Islet precursor cell (in vitro differentiated cells): ENCODE measurements at regions not wholly inside any gene's neighbourhood (a gene's known extent, or its start where the extent isn't known, plus 50 kb on each side); places are given as distances from the start of the nearest gene placed in this dataset.

Experiments
- DNase-seq: peaks from one replicate; pipeline ENCODE4 v3.0.0-alpha.2; 2018

DNA sequence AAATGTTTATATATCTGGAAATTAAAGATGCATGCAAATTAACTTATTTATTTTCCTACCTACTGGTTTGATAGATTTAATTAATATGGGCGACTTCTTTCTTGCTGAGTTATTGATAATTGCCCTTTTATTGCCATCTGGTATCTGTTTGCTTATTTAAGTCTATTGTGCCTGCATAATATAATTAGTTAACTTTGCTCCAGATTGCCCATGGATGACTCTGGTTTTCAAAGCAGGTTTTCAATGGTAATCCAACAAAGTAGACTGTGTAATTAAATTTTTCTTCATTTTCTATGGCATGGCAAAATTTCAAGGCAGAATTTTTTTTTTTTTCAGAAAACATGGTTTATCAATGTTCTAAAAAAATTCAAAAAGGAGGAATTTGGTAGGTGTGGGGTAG is 1092.0 kb downstream of the GRIK2 start:
- no peak for DNase-seq

- no peak for DNase-seq
Measured at GRCh38 chr6:102474041-102474807, 1080.7 kb downstream of the GRIK2 start.

GRCh38 chr6:102458990-102459389 is 1065.5 kb downstream of the GRIK2 start:
- no peak for DNase-seq

DNA sequence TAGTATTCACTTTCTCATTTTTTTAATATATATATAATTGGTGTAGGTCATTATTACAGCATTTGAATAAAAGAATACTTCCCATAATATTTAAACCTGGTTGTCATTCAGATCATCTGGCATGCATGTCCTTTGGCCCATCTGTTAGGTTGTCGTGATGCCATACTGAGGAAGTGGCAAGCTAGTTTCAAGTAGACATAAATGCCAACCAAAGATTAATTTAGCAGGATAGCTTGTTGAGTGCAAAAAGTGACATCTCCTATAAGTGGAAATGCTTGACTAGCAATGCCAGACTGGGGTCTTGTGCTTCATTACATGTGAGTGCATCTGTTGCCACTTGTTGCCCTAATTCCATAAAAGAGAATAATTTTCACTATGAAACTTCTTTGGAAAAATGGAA is 1044.7 kb downstream of the GRIK2 start:
- no peak for DNase-seq

GRCh38 chr6:102417368-102417998 is 1024.0 kb downstream of the GRIK2 start:
- DNase-seq = peak; percentile 79

- DNase-seq = no peak
Measured at GRCh38 chr6:102415891-102416290, 1022.4 kb downstream of the GRIK2 start.

DNA sequence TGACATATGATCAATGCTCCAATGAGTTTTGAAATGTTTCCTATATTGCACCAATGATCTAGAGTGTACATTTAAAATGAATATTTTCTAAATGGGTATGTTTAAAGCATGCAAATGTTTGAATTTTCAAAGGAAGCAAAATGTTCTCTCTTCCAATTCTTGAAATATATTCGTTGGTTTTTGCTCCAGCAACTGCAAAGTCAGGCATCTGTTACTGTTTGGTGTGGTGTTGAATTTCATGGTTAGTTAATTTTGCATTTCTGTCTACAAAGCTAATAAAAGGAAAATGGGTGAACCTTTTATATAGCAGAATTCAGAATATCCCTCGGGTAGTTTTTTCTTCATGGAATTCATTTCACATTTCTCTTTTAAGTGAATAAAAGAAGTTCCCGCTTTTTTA is 1018.3 kb downstream of the GRIK2 start:
- no peak for DNase-seq

GRCh38 chr6:102407886-102408741 is 1014.6 kb downstream of the GRIK2 start:
- no peak for DNase-seq

GRCh38 chr6:102405860-102406259 is 1012.4 kb downstream of the GRIK2 start:
- no peak for DNase-seq

DNA sequence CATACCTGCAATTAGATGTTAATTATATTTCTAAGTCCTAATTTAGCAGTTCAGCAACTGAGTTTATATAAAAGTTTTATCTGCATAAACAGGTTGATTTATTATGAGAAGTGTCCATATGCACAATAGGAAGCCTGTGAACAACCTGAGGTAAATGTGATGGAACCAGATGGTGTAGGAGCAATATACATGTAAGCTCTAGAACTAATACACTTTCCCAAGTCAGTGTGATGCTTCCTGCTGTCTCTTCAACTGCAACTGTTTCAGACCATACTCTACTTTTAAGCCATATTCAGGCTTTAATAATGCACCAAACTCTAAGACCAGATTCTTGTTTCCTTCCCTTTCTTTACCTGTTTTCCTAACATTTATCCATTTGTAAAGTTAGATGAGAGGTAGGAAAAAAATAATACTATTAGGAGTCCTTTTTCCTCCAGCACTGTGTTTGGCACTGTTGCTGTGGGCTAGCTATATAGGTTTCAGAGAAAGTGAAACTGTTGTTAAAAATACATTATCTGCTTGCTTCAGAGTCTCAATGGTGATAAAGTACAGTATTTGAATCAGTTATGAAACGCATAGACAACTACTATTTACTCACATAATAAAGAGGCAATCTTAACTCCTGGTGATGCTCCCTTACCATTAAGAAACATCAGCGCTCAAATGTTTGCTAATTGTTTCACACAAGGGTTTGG is 1009.3 kb downstream of the GRIK2 start:
- DNase-seq = no peak

DNA sequence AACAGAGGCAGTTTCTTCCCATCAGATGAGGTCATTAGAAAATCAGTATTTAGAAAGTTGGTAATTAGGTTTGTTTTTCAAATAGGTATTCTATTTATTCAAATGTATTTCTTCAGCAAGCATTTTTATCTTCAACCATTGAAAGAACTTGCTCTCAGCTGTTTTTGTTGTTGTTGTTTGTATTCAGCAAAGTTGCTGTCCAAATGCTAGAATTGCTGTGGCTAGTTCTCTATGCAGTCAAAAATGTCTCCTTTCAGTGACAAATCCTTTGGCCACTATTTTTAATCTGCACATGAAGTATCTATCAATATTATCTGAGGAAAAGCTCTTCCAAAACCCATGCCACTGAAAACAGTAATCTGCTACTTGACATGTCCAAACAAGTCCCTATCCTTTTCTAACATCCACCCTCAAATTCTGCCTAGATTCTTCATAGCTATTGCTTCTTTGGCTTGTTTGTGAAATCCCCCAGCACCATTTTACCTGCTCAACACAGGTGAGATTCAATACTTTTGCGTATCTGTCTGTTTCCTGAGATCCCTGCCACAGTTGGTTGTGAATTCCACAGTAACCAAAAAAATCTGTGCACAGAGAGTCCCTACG is 1005.4 kb downstream of the GRIK2 start:
- no peak for DNase-seq

- DNase-seq = peak; percentile 57
Measured at GRCh38 chr6:102390541-102390940, 997.0 kb downstream of the GRIK2 start.

DNA sequence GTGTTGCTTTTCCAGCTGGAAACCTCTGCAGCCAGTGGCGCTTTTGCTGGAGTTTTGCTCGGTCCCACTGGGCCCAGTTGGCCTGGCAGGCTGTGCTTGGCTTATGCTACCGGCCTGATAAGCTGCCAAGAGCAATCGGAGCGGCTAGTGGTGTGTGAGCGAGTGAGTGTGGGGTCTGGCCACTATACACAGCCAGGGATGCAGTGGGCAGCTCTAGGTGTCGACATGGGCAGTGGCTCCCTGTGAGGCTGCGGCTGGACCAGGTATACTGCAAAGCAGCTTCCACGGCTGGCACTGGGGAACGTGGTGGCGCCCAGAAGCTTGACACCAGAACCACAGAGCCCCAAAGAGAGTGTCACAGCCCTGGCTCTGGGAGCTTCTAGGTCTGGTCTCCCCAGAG is 996.5 kb downstream of the GRIK2 start:
- peak; percentile 49 for DNase-seq

DNA sequence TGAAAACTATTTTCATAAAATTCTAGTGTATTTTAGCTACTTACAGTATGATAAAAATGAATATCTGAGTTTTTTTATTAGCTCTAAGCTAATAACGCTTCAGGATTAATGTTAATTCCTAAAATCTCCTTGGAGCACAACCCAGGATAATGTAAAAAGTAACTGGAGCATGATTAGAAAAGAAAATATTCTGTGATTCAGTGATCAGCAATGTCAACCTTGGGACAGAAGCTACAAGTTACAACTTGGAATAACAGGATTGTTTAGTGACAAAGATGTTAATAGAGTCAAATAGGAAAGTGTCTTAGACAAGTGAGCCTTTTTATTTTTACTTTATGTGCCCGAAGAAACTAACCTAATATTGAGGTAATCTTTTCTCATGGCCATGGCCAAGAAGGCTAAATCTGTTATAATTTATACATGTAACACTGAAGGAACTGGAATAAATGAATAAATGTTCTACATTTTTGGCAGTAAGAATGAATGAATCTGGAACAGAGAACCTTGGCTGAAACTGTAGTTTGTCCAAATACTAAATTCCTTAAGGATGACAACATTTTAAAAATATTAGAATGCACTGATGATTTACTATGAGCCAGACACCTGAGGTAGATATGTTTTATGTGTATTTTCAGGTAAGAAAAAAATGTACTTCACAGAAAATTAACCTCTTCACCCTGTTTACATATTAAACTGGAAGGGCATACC is 994.0 kb downstream of the GRIK2 start:
- DNase-seq = no peak

GRCh38 chr6:102381203-102381602 is 987.7 kb downstream of the GRIK2 start:
- no peak for DNase-seq

GRCh38 chr6:102356170-102356569 is 962.7 kb downstream of the GRIK2 start:
- no peak for DNase-seq

DNA sequence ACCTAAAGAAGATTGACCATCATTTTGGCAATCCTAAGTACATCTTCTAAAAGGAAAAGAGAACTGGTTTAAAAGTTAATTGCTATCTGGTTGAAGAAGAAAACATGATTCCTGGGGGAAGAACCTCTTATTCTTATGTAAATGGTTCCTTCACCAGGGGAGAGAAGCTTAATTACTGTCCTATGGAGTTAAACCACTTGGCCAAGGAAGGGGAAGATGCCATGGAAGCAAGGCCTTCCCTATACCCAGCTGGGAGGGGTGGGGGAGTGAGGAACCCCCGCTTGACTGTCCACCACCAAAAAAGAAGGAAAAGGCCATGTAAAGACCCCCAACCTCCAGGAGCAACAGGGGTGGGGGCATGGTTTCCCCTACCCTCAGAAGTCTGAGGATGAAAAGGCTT is 962.1 kb downstream of the GRIK2 start:
- DNase-seq = no peak

GRCh38 chr6:102352552-102352951 is 959.0 kb downstream of the GRIK2 start:
- DNase-seq = no peak

DNA sequence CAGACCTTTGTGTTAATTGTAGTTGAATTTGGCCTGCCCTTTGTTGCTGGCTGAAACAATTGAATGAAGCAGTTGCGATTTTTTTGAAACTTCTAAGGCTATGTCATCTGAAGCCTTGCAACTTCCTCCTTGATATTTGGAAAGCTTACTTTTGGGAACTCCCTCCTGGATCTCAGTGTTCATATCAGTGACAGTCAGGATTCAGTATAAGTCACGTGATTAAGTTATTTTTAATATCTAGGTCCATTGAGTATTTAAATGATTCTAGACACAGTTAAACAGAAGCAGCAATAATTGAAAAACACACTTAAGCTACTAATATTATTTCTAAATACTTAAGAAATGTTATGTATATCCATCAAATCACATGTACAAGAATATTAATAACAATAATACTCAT is 951.3 kb downstream of the GRIK2 start:
- no peak for DNase-seq

DNA sequence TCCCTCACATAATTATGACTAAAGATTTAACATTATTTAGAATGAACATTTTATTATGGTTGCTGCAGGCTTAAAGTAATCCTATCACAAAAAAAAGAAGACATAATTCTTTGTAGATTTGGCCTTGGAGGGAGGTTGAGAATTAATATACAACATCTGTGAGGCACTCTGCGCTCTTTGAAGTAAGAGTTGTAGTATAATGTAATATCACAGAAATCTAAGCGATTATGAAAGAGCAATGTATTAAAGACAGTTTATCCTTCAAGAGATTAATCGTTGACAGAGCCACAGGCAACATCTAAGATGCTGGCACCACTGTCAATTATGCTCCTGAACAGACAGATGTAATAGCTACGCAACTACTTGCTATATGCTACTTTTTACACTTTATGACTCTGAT is 946.8 kb downstream of the GRIK2 start:
- no peak for DNase-seq

- DNase-seq = no peak
Measured at GRCh38 chr6:102333736-102334135, 940.2 kb downstream of the GRIK2 start.

DNA sequence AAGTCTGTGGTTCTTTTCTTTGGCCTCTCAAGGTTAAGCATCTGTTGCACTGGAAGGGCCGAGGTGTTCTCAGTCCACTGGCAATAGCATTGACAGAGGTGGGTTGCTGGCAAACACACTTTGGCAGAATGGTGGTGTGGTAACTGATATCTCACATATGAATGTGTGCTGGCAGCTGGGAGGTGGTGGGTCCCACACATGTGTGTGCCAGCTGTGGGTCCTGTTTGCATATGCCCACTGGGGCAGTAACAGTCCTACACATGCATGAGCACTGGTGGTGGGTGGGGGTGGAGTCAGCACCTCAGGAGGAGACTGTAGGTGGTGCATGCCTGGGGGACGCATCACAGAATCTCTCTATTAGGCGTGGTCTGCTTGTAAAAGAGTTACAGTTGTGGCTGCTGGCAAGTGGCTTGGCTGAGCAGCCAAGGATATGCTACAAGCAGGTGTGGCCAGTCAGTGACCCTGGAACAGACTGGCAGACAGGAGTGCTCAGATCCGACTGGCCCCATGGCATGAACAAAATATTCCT is 934.3 kb downstream of the GRIK2 start:
- peak; percentile 55 for DNase-seq
